ENCODE measurements at regions not wholly inside any gene's neighbourhood (a gene's known extent, or its start where the extent isn't known, plus 50 kb on each side); places are given as distances from the start of the nearest gene placed in this dataset.

DNA sequence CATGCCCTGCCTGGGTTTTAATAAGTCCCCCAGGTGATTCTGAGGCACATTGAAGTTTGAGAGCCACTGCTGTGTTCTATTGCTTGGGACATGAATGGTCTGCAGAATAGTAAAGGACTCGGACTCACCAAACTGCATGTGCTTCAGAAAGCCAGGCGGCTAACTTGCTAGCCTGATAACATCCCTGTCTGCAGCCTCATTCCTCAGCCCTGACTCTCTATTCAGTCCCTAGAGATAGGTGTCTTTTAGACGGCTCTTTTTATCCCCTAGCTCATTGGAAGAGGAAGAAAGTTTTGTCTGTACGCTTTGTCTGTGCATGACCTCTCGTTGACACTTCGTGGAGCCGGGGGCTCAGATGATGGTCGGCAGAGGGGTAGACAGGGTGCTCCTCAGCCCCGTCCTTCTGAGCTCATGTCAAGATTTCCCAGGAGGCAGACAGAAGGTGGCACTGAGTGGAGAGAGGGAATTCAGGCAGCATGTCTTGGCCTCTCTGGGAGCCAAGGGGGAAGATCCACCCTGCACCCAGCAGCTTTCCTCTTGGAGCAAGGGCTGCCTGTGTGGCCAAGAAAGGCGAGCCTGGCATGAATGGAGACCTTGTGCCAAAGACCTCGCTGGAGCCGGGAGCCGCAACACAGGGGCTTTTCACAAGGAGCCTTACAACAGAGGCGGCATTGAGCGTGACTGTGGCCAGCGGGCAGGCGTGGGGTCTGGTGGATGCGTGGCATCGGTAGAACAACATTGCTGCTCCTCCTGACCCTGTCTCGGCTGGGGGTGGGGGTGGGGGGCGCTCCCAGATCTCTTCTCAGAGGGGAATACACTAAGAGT, 51.1 kb upstream of the PODXL start:
- no peak for DNase-seq (ENCODE audit: low read depth)

DNA sequence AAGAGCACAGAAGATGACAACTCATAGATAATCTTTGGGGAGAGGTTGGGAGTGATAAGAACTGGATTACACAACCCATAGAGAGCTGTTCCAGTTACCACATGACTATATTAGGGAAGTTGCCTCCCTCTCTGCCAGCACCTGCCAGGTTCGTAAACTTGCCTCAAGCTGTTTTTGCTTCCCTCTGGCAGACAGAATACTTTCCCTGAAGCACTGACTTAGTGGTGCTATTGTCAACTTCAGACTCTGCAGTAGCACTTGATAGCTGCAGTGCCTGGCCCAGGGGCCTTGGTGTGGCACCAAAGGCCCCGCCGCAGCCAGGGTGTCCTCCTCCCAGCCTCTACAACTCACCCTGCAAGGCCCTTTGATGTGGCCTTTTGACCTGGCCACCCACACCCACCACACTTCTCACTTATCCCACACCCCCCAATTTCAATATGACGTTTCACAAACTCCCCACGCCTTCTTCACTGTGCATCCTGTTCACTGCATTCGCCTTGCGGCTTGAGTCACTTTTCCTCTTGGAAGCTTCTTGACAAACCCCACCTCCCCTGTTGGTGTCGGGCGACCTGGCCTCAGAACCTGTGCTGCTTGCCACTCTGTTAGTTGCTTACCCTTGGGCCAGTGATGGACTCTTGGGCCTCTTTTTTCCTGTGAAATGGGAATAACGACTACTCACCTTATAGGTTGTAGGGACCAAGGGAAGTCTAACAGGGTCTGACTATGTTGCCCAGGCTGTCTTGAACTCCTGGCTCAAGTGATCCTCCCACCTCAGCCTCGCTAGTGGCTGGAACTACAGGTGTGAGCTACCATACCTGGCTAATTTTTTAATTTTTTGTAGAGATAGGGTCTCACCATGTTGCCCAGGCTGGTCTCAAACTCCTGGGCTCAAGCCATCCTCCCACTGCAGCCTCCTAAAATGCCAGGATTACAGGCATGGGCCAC, 50.2 kb upstream of the PODXL start:
- no peak for DNase-seq (ENCODE audit: low read depth)
